Lung (tissue), 11 donors: ENCODE measurements at regions not wholly inside any gene's neighbourhood (a gene's known extent, or its start where the extent isn't known, plus 50 kb on each side); places are given as distances from the start of the nearest gene placed in this dataset.

ENCODE experiments used
- ATAC-seq: fragments of 200-7000 bp; cut with Tn5 transposase; one replicate; pipeline ENCODE4 v1.9.1; 2020; ENCODE audit warnings: moderate number of reproducible peaks; ENCODE audit not compliant: insufficient read depth, low FRiP score
- DNase-seq, 3 donors: peaks; one replicate each; pipeline ENCODE4 v3.0.0-alpha.2; 2013 to 2017
- H3K27ac ChIP-seq, 2 donors: one replicate each; pipeline ENCODE4 v1.5.1; 2013; ENCODE audit warnings: mild to moderate bottlenecking in 2 of 2, moderate library complexity in 2 of 2, control low read depth in 1 of 2, inconsistent platforms in 1 of 2, low read depth in 1 of 2, low read length in 1 of 2
- H3K27me3 ChIP-seq, 3 donors: one replicate each; pipeline ENCODE4 v1.5.1; 2013; ENCODE audit warnings: low read length in 2 of 3; ENCODE audit not compliant: control insufficient read depth in 3 of 3, insufficient read depth in 3 of 3
- H3K36me3 ChIP-seq, 4 donors: one replicate each; pipeline ENCODE4 v1.5.1; 2013; ENCODE audit warnings: low read length in 4 of 4, mild to moderate bottlenecking in 1 of 4, moderate library complexity in 1 of 4; ENCODE audit not compliant: control insufficient read depth in 4 of 4, insufficient read depth in 4 of 4
- H3K4me1 ChIP-seq, 5 donors: one replicate each; pipeline ENCODE4 v1.5.1; 2013; ENCODE audit warnings: low read length in 5 of 5, mild to moderate bottlenecking in 2 of 5, moderate library complexity in 1 of 5; ENCODE audit not compliant: control insufficient read depth in 5 of 5, insufficient read depth in 5 of 5
- H3K4me3 ChIP-seq: one replicate; pipeline ENCODE4 v1.5.1; 2013; ENCODE audit warnings: mild to moderate bottlenecking, control low read depth, moderate library complexity
- H3K9ac ChIP-seq, 2 donors: one replicate each; pipeline ENCODE4 v1.5.1; 2013; ENCODE audit warnings: low read length in 2 of 2, control low read depth in 1 of 2; ENCODE audit not compliant: insufficient read depth in 1 of 2
- H3K9me3 ChIP-seq, 4 donors: one replicate each; pipeline ENCODE4 v1.5.1; 2013; ENCODE audit warnings: low read length in 3 of 4, mild to moderate bottlenecking in 1 of 4, moderate library complexity in 1 of 4; ENCODE audit not compliant: control insufficient read depth in 4 of 4, insufficient read depth in 3 of 4
- CTCF ChIP-seq: IDR thresholded peaks from 2 replicates; pipeline ENCODE4 v1.5.1; 2012; ENCODE audit warnings: mild to moderate bottlenecking; ENCODE audit errors: control extremely low read depth, extremely low read depth
- WGBS, 2 donors: extraction: QIAGEN DNeasy Blood & Tissue Kit; methylation state at CpG; one replicate each; pipeline ENCODE4 v1.1.7; 2013; 5-methylcytosine and 5-hydroxymethylcytosine counted together
- donor health status: control.
- donor health status: control.
- donor health status: Bipolar disorder and iron deficiency.
- donor health status: healthy.
- donor health status: DM: yes; HTN: yes; CAD: no.

GRCh38 chr16:86209202-86209601 is 301.1 kb upstream of the FOXF1 start:
- ATAC-seq (no peak), DNase-seq (no peak)
- Histone ChIP-seq H3K36me3 (no peaks in the 10 kb centered on the region), H3K4me1 (peaks cover 0 to 19% (median 0%) of the 10 kb centered on the region in 5 donors), H3K4me3 (no peak overlapping the region), H3K9me3 (peaks cover 0 to 10% (median 0%) of the 10 kb centered on the region in 4 donors), H3K9ac (no peak overlapping the region), H3K27ac (no peak overlapping the region), H3K27me3 (no peaks in the 10 kb centered on the region)
- 37 to 39% methylated on average over 2 of the region's 2 CpGs for WGBS, 2 donors
- TF ChIP-seq CTCF = no peak

- Histone ChIP-seq H3K9ac (no peak overlapping the region), H3K27ac (no peak overlapping the region), H3K27me3 (no peaks in the 10 kb centered on the region), H3K36me3 (no peaks in the 10 kb centered on the region), H3K4me3 (no peak overlapping the region), H3K4me1 (peaks cover 0 to 19% (median 7%) of the 10 kb centered on the region in 5 donors), H3K9me3 (peaks cover 0 to 10% (median 0%) of the 10 kb centered on the region in 4 donors)
- TF ChIP-seq CTCF = no peak
- no peak for DNase-seq
- WGBS, 2 donors = 80 to 84% methylated on average over 19 of the region's 19 CpGs
- ATAC-seq = no peak
These were observed 299.7 kb upstream of the FOXF1 start for GRCh38 chr16:86210403-86211193.

- Histone ChIP-seq H3K4me1 (peaks cover 0 to 22% (median 7%) of the 10 kb centered on the region in 5 donors), H3K27ac (no peak overlapping the region)
- WGBS, 2 donors = 79 to 87% methylated on average over 5 of the region's 5 CpGs
These were observed 299.1 kb upstream of the FOXF1 start for GRCh38 chr16:86211265-86211664.

More at GRCh38 chr16:86211265-86211664, 299.1 kb upstream of the FOXF1 start:
- no peaks in the 10 kb centered on the region for H3K27me3 ChIP-seq
- H3K9ac ChIP-seq = no peak overlapping the region
- no peak overlapping the region for H3K4me3 ChIP-seq
- peaks cover 0 to 10% (median 0%) of the 10 kb centered on the region in 4 donors for H3K9me3 ChIP-seq
- no peaks in the 10 kb centered on the region for H3K36me3 ChIP-seq
- DNase-seq = no peak
- ATAC-seq = no peak
- TF ChIP-seq CTCF = no peak
